C4-2B (cell line): ENCODE measurements at regions not wholly inside any gene's neighbourhood (a gene's known extent, or its start where the extent isn't known, plus 50 kb on each side); places are given as distances from the start of the nearest gene placed in this dataset.

Source experiments
- H3K27ac ChIP-seq: fragments of 450-650 bp; 2 replicates; pipeline ENCODE4 v1.5.1; 2017
- ZFX ChIP-seq: fragments of 450-650 bp; IDR thresholded peaks from 2 replicates; pipeline ENCODE4 v1.6.1; 2017
- TF ChIP-seq, protein P1 (sequence below): fragments of 450-650 bp; conservative IDR thresholded peaks from 2 replicates; pipeline ENCODE4 v1.5.1; 2017; ENCODE audit warnings: mild to moderate bottlenecking

DNA sequence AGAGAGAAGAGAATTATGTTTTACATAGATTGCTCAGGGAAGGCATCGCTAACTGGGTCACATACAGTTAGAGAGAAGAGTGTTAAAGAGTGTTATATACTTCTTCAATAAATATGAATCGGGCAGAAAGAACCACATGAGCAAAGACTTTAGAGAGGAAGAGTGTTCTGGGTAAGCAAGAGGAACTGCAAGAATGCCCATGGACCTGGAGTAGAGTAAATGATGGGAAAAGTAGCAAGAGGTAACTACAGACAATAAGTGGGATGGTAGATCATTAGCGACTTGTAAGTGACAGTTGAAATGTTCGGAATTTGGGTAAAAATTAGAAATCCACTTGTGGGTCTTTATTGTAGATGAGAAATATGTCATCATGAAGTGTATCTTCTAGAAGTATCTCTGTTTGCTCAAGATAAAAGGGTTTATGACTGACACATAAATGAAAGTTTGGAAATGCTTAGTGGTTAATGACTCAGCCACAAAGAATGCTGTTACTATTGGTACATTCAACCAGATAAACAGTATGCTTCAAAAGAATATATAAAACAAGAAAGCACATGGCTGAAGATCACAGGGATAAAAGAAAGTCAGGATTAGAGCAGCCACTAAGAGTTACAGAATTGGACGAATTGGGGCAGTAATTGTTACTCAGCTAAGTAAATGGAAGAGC lies 229.3 kb downstream of the CASP12 start:
- H3K27ac ChIP-seq = no peak overlapping the region
- no peak for TF ChIP-seq ZFX
- TF ChIP-seq, protein P1, sequence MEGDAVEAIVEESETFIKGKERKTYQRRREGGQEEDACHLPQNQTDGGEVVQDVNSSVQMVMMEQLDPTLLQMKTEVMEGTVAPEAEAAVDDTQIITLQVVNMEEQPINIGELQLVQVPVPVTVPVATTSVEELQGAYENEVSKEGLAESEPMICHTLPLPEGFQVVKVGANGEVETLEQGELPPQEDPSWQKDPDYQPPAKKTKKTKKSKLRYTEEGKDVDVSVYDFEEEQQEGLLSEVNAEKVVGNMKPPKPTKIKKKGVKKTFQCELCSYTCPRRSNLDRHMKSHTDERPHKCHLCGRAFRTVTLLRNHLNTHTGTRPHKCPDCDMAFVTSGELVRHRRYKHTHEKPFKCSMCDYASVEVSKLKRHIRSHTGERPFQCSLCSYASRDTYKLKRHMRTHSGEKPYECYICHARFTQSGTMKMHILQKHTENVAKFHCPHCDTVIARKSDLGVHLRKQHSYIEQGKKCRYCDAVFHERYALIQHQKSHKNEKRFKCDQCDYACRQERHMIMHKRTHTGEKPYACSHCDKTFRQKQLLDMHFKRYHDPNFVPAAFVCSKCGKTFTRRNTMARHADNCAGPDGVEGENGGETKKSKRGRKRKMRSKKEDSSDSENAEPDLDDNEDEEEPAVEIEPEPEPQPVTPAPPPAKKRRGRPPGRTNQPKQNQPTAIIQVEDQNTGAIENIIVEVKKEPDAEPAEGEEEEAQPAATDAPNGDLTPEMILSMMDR = no peak

DNA sequence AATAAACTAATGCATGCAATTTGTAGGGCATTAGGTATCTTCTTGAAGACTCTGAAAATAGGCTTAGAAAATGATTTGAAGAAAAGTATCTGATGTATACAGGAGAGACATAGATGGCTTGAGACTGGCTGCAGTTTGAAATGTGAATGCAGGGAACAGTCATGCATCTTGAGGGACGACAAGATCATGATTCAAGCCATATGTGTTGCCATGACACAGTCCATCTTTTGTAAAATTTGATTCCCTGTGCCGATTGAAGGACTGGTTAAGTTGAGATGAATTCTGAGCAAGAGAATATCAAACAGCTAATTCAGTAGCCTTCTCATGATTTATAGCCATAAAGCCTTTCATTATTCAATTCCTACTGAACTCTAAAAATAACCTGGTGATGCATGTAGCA lies 231.6 kb downstream of the CASP12 start:
- H3K27ac ChIP-seq = no peak overlapping the region
- TF ChIP-seq, protein P1 = no peak
- no peak for TF ChIP-seq ZFX

DNA sequence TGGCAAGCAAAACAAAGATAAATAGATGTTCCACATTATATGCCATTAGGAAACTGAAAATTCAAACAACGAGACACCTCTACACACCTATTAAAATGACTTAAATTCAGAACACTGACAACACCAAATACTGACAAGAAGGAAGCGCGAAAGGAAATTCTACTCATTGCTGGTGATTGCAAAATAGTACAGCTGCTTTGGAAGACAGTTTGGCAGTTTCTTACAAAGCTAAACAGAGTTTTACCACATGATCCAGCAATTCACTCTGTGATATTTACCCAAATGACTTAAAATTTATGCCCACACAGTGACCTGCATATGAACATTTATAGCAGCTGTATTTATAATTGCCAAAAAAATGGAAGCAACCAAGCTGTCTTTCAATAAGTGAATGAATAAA lies 232.6 kb downstream of the CASP12 start:
- TF ChIP-seq ZFX = no peak
- TF ChIP-seq, protein P1 = no peak
- H3K27ac ChIP-seq = no peak overlapping the region

DNA sequence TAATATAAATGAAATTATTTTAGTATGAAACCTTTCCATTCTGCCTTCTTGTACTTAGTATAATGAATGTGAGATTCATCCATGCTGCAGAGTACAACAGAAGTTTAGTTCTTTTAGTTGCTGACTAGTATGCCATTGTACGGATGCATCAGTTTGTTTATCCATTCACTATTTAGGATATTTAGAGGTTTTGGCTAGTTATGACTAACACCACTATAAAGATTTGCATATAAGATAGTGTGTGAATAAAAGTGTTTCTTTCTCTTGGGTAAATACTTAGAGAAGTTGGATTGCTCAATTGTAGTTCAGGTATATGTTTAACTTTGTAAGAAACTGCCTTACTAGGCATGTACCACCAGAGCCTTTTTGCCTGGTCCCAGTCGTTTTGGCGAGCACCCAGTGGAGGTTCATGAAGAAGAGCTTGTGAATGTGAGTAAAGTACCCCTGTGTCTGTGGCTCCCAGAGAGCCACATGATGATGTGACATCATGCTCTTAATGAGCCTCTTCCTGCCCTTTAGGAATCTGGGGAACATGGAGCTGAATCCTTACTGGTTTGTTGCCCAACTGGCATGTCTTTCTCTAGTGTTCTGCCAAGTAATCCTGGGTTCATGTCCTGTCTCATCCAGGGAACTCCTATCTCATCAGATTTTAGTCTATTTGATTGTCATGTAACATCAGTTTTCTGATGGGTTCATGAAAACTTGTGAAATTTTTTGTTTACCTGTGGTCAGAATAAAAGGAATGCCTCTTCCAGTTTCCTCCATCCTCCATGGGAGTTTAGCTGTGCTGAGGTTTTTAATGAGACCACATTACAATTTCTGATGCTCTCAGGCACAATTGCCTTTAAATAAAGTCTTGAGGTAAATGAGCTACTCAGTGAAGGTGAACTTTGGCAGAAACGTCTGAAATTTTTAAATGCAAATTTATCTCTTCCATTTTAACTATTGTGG lies 234.8 kb downstream of the CASP12 start:
- TF ChIP-seq, protein P1 = no peak
- TF ChIP-seq ZFX = no peak
- no peak overlapping the region for H3K27ac ChIP-seq

DNA sequence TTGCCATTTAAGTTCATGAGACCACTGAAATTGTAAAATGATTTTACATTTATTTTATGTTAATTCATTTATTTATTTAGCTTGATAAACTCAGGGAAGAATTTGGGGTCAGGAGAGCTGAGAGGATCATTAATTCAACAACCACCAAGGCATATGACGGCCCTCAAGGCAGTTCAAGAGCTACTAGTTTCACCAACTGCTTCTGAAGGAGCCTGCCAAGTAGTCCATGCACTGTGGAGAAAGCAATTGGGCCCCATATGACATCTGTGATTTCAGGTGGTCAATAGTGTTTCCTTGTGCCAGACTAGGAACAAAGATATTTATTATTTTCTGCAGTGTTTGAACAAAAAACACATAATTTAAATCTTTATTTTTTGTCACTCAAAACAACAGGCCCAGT lies 236.4 kb downstream of the CASP12 start:
- no peak for TF ChIP-seq ZFX
- TF ChIP-seq, protein P1 = no peak
- no peak overlapping the region for H3K27ac ChIP-seq

DNA sequence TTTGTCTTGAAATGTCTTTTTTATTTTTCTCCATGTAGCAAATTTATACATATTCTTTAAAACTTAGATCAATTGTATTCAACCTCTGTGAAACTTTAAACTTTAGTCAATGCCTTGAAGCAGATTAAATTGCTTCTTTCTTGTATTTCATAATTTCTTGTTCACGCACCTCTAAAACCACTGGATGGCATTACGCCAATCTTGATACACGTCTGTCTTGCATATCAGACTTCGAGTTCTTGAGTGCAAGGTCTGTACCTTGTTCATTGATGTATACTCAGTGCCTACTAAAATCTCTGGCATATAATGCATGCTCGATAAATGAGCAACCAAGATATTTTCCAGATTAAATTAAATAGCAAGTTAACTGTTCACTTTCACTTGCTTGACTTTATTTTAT lies 236.8 kb downstream of the CASP12 start:
- TF ChIP-seq, protein P1 = no peak
- no peak for TF ChIP-seq ZFX
- no peak overlapping the region for H3K27ac ChIP-seq

DNA sequence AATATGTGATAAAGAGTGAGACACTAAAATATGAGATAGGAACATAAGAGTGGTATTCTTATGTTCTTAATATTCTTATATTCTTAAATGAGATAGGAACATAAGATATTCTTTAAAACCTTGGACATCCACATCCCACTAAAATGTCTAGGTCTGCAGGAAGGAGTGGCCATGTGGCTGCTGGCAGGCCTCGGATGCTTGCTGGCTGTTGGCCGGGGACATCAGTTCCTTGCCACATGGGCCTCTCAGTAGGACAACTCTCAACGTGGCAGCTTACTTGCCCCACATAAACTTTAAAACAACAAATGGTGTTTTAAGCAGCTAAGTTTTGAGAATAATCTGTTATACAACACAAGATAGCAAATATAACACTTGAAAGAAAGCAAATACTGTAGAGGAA lies 240.1 kb downstream of the CASP12 start:
- no peak overlapping the region for H3K27ac ChIP-seq
- TF ChIP-seq, protein P1 = no peak
- no peak for TF ChIP-seq ZFX
